HCT116 (cell line): ENCODE measurements at regions not wholly inside any gene's neighbourhood (a gene's known extent, or its start where the extent isn't known, plus 50 kb on each side); places are given as distances from the start of the nearest gene placed in this dataset.
"Not testable (repeated sequence)": the region's sequence is repeated elsewhere in the genome, so short reads cannot be mapped to it uniquely, and the experiment has no call there.

ENCODE experiments used
- ATF3 ChIP-seq: IDR thresholded peaks from 2 replicates; pipeline ENCODE4 v1.6.1; 2012
- CEBPB ChIP-seq: IDR thresholded peaks from 2 replicates; pipeline ENCODE4 v1.6.1; 2012; ENCODE audit warnings: low read depth
- CTCF ChIP-seq, 3 experiments: fragments of 200-600 bp in 1 of 3; sonication (generic) in 1 of 3; IDR thresholded peaks in 2 of 3; conservative IDR thresholded peaks in 1 of 3; 2 replicates each; pipeline ENCODE4 v1.5.1; 2012 to 2017; ENCODE audit warnings: low read depth in 2 of 3, low read length in 2 of 3, antibody characterized with exemption in 1 of 3, borderline replicate concordance in 1 of 3, control low read depth in 1 of 3, mild to moderate bottlenecking in 1 of 3, mixed read lengths in 1 of 3, mixed run types in 1 of 3, moderate library complexity in 1 of 3; ENCODE audit not compliant: insufficient read depth in 1 of 3
- EZH2 ChIP-seq: fragments of 200-600 bp; sonication (generic); IDR thresholded peaks from 2 replicates; pipeline ENCODE4 v1.6.1; 2017; ENCODE audit warnings: antibody characterized with exemption, mixed run types
- JUND ChIP-seq: IDR thresholded peaks from 2 replicates; pipeline ENCODE4 v1.6.1; 2012
- POLR2A ChIP-seq: IDR thresholded peaks from 2 replicates; pipeline ENCODE4 v1.7.0; 2011; ENCODE audit warnings: borderline replicate concordance; ENCODE audit not compliant: insufficient read depth, insufficient read length; ENCODE audit errors: extremely low read depth
- POLR2AphosphoS5 ChIP-seq: IDR thresholded peaks from 2 replicates; pipeline ENCODE4 v1.6.1; 2011; ENCODE audit warnings: mild to moderate bottlenecking, low read depth, low read length, moderate library complexity
- RAD21 ChIP-seq: IDR thresholded peaks from 2 replicates; pipeline ENCODE4 v1.6.1; 2012; ENCODE audit warnings: low read depth, mild to moderate bottlenecking
- REST ChIP-seq: IDR thresholded peaks from 2 replicates; pipeline ENCODE4 v1.6.1; 2012; ENCODE audit warnings: low read depth
- SP1 ChIP-seq: IDR thresholded peaks from 2 replicates; pipeline ENCODE4 v1.6.1; 2012; ENCODE audit warnings: low read depth
- ZBTB33 ChIP-seq: IDR thresholded peaks from 2 replicates; pipeline ENCODE4 v1.6.1; 2011; ENCODE audit warnings: mild to moderate bottlenecking, low read length, moderate library complexity; ENCODE audit not compliant: insufficient replicate concordance; ENCODE audit errors: extremely low read depth

GRCh38 chr15:25248087-25248486 lies 190.7 kb downstream of the UBE3A start:
- not testable (repeated sequence) for TF ChIP-seq CTCF (IDR thresholded peaks at IDR 0.05 in 2 of 3, conservative IDR thresholded peaks at IDR 0.05 in 1 of 3; ENCODE audit: borderline replicate concordance in 1 of 3, insufficient read depth in 1 of 3, low read depth in 2 of 3, low read length in 2 of 3); POLR2AphosphoS5; CEBPB; POLR2A; REST; ZBTB33; JUND; ATF3; EZH2; SP1; RAD21
